ENCODE measurements at regions not wholly inside any gene's neighbourhood (a gene's known extent, or its start where the extent isn't known, plus 50 kb on each side); places are given as distances from the start of the nearest gene placed in this dataset.

DNA sequence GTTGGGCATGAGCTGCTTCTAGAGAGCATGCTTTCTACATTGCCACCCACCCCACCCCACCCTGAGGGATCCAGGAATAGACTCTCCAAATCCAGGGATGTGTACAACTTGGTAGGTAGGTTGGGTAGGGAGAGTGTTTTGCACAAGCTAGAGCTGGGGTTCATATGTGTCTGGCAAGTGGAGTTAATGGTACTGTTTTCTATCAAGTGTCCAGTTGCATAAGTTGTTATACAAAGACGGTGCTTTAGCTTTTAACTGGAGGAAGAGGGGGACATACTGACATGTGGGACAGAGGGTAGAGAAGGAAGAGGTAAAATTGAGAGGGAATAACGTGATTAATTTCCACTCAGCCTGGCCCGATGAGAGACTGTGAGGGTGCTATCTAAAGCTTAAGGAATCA lies 51.0 kb upstream of the TNC start:
- no peak for DNase-seq

DNA sequence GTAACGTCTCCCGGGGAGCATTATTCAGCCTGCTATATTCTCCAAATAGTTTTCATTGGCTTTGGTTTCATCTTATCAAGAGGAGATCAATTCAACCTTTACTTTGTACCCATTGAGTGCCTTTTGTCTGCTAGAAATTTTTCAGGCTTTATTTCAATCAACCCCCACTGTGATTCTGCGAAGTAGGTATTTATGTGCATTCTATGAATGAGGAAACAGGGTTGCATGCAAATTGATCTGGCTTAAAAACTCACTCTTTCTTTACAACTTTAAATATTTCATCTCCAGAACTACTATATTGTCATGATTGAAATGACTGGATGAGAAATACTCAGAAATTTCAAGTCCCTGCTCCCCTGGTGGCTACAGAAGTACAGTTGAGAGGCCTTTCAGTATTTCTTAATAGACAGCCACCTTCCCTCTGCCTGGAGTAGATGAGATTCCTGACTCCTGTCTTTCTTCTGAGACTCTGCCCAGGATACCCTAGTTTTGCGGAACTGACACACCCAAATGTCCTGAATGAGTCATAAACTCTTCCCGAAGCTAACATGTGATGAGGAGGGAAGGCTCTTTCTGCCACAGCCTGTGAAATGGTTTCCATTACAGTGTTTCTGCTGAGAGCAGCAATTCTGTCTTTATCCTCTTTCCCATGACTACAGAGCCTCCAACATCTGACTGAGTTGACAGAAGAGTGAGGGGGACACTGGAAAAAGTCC lies 52.6 kb upstream of the TNC start:
- no peak for DNase-seq

DNA sequence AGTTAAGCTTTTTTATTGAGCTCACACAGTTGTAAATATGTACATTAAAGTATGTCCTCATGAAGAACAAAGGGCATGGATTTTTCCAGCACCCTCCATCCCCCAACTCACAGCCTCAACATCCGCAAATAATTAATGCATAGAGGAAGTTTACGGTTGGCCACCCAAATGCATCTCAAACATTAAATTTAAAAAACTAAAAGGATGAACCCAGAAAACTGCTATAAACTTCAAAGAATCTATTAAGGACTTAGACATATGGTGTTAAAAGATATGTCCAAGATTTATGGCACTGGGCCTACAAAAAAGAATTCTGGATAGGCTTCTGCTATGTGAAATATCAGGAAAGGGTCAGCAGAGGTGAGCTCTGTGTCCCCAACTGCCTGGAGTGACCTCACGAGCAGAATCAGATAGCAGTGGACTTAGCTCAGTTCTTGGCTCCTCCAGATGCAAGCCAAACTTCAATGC lies 54.0 kb upstream of the TNC start:
- DNase-seq: no peak

DNA sequence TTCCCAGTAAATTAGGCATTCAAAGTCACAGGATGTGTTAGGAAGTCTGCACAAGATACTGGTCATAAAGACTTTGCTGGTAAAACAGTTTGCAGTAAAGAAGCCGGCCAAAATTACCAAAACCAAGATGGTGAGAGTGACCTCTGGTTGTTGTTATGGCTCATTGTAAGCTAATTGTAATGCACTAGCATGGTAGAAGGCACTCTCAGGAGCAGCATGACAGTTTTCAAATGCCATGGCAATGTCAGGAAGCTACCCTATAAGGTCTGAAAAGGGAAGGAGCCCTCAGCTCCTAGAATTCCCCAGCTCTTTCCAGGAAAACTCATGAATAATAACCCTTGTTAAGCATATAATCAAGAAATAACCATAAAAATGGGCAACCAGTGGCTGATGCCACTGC lies 64.3 kb upstream of the TNC start:
- no peak for DNase-seq

DNA sequence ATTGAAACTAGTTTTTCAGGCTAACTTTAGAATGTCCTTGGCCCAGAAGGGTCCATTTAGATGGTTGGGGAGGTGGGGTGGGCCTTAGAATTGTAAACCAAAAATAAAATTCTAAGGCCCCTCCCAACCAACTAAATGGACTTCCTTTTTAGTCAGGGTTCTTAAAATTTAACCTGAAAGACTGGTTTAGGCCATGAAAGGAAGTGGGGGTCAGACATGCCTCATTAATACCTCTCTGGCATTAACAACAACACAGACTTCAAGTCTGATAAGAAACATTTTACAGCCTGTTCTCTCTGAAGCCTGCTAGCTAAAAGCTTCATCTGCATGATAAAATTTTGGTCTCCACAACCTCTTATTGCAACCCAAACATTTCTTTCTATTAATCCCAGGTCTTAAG lies 65.5 kb upstream of the TNC start:
- DNase-seq: no peak

DNA sequence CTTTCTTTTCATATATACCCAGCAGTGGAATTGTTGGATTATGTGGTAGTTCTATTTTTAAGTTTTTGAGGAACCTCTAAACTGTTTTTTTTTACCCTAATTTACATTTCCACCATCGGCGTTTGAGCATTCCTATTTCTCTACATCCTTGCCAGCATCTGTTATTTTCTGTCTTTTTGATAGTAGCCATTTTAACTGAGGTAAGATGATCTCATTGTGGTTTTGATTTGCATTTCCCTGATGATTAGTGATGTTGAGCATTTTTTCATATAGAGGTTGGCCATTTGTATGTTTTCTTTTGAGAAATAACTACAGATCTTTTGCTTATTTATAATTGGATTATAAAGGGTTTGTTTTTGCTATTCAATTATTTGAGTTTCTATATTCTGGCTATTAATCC lies 71.7 kb upstream of the TNC start:
- peak; percentile 9 for DNase-seq

DNA sequence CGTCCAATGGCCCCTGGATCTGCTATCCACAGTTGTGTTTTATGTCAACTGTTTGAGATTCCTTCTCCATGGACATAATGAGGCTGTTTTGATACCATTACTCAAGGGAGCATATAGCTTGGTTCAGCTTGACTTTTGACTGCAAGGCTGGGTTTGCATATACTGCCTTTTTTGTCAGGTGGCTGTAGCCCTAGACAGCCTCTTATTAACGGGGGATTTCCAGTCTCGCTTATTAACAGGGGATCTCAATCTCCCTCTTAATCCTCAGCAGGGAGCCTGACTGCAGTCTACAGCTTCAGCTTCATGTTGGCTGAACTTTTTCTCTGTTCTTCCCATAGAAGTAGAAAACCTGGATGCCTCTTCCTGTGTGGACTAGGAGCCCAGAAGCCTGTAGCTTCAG lies 73.7 kb upstream of the TNC start:
- no peak for DNase-seq

DNA sequence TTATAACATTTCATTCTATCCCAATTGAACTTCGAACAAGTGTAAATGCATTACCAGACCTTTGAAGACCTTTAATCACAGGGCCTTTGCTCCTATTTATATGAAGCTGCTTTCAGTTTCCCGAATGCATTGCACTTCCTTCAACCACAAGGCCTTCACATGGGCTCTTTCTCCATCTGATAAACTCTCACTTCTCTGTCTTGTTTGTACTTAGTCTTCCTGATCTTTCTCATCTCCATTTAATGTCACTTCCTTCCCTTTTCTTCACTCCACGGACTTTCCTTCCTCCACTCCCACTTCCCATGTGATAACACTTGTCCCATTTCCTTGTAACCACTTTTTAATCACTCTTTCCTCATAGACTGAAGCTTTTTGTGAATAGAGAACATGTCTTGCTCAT lies 74.3 kb upstream of the TNC start:
- DNase-seq: no peak

DNA sequence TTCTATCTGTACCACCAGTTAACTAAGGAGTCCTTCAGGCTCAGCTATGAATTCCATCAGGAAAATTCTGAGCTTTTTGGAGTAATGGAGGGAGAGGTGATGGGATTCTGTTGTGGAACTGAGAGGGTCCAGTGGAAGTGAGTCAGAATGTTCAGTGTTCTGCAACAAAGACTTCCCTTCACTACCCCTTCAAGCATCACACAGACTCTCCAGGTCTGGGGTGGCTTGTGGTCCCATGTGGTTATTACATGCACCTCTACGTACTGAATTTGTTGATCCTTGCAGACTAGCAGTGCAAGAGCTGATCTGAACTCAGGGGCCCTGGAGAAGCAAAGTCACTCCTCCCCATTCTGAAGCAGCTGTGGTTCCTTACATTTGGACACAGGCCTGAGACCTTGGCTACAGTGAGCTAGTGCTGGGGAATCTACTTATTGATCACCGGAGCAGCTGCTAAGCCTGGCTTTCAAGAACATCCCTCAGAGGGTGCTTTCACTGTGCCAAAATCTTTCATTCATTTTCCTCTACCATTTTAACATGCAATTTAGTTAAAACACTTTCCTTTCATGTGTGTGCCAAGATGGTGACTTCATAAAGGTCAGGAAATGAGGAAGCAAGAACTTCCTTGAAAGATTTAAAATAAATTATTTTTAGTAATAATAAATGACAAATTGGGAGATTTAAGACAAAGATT lies 75.0 kb upstream of the TNC start:
- DNase-seq: no peak

DNA sequence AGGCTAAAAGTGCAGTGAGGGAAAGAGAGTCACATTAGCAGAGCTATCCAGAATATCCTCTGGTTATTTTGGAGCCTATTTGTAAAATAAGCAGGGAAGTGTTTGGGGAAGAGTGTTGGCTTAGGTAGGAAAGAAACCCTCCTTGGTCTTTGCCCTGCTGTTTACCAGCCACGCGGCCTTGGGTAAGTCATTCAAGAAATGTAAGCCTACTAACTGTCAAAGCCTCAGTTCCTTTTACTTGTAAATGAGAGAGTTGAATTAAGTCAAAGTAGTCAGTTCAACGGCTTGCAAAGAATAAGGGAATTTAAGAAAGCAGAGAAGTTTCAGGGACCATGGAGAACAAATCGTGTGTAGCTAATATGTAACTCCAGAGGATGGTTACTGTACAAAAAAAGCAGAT lies 75.8 kb upstream of the TNC start:
- DNase-seq: no peak

DNA sequence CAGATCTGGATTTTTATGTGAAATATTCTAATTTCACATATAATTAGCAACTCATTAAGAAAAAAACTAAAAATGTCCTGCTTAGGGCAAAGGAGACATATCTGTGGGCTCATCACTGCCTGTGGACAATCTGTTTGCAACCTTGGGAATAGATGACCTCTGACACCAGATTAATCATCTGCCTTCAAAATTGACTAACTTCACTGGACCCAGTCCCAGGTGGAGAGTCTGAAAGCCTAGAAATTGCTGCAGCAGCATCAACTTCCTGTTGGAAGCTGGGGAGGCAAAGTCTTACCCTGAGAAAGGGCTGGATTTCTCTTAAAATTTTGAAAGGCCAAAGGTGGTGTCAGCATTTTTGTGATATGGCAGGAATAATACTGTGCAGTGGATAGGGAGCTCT lies 76.3 kb upstream of the TNC start:
- no peak for DNase-seq

DNA sequence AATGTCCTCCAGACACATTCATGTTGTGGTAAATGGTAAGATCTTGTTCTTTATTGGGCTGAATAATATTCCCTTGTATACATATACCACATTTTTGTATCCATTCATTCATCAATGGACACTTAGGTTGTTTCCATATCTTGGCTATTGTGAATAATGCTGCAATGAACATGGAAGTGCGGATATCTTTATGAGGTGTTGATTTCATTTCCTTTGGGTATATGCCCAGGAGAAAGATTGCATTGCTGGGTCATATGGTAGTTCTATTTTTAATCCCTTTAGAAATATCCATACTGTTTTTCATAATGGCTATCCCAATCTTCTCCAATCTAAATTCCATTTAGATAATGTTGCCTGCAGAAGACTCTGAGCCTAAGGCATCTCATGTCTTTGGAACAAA lies 78.0 kb upstream of the TNC start:
- DNase-seq: no peak

DNA sequence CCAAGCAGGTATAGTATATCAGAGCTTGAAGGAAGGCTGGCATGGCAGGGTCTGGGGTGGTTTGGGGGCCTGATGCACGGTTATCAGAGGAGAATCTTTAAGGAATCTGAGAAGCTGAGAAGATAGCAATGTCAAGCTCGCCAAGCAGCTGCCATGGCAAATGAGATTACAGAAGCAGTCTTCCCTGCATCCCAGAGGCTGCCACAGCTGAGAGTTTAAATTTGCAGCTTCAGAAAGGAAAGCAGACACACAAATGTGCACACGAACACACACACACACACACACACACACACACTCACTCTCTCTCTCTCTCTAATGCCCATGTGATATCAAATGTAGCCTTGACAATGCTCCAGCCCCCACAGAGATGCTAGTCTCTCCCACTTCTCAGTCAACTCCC lies 79.0 kb upstream of the TNC start:
- no peak for DNase-seq

DNA sequence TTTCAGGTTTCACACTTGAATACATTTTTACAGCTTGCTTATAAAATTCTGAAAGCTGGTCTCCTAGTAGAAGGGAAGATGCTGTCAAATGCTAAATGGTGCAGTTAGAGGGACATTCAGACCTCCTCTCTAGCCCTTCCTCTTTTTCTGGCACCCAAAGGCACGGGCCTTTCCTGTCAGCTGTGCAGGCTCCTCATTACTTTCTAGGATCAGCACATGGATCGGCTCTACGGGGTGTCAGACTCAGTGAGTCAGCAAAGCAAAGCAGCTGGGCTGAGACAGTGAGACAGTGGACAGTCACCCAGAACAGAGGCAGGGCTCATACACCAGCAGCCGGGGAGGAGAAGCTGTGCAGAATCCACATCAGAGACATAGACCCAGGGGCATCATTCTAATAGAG lies 80.0 kb upstream of the TNC start:
- no peak for DNase-seq

DNA sequence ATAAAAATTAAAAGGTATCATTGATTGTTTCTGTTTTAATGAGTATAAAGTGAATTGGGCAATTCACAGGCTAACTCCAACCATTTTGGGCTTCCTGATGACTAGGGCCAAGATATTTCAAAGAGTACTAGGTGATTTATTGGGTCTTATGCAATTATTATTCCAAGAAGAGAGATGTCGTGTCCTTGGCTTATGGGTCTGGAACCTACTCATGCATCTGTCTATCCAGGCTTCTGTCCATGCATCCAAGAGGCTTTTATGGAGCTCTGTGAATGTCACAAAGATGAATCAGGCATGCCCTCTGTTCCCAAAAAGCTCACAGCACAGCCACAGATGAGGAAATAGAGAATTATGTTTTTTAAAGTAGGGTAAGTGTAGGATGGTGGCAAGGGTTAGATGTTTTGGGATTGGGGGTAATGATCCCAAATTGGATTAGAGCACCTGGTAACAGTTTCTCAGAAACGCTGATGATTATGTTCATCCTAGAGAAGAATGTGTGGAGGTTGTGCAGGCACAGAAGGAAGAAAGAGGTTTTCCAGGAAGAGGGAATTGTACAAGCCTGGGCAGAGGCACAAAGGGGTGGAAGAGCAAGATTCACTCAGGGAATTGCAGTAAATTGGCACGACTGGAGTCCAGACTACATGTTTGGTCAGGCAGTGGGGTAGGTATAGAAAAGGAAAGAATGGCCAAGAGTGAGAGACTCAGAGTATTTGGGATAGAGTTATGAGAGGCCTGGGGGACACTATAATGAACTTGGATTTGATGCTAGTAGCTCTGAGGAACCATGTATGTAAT lies 83.0 kb upstream of the TNC start:
- DNase-seq: no peak

DNA sequence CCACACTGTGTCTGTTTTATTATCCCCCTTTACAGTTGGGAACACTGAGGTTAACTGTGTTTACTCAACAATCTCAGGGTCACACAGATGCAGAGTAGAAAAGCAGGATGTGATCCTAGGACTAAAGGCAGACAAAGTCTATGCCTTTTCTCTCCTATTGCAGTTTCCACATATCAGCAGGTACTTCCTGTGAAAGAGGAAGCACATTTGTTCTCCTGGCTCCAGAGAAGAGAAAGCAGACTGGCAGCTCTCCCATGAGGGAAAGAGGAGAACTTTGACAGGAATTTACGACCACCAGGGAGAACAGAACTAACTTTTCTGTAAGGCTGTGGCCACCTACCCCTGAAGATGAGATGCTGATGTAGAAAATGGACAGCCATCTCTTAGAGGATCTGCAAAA lies 84.2 kb upstream of the TNC start:
- no peak for DNase-seq

DNA sequence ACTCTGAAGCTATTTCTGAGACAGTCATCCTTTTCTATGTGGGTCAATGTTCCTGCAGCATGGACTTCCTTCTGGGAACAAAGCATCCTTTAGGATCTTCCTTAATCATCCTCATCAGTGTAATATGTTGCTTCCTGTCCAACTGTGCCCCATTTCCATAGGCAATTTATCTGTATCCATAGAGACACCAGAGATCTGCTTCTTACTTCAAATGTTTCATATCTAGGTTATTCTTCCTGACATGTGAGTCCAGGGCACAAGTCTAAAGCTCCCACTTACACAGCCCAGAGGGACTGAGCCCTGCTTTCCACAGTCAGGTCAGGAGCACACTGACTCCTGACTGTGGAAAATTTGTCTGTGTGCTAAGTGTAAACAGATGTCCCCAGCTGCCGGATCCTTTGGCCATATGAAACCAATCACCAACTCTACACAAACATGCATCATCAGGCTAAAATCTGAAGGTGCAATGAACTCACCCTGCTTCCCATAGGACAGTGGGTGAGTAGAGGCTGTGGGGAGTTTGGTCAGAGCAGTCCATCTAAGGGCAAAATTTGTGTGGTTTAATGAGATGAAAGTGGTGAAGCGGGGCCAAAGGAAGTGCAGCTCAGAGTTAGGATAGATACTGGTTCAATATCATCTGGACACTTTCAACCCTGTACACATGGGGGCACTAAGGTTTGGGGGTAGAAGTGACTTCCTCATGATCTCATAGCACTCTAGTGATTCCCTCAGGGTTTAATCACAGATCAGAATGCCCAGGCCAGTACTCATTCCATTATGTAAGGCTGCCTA lies 85.2 kb upstream of the TNC start:
- no peak for DNase-seq

DNA sequence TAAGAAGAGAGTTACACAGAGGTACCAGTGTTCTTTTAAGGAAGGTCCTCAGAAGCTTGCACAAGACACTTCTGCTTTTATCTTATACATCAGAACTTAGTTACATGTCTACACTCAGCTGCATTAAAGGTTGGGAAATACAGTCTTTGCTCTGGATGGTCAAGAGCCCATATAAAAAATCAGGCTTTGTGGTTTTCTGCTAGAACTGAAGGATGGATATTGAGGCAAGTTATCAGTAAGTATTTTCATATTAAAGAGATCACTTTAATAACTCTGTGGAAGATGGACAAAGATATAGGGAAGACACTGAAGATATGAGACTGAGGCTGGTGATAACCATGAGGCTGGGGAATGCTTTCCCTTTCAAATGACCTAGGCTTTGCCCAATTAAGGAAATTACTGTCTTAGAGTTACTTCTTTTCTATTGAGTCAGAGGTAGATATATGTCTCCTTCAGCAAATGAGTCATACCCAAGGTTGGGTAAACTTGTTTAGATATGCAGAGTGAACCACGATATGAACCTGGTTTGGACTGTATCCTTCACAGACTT lies 87.0 kb upstream of the TNC start:
- DNase-seq: no peak

DNA sequence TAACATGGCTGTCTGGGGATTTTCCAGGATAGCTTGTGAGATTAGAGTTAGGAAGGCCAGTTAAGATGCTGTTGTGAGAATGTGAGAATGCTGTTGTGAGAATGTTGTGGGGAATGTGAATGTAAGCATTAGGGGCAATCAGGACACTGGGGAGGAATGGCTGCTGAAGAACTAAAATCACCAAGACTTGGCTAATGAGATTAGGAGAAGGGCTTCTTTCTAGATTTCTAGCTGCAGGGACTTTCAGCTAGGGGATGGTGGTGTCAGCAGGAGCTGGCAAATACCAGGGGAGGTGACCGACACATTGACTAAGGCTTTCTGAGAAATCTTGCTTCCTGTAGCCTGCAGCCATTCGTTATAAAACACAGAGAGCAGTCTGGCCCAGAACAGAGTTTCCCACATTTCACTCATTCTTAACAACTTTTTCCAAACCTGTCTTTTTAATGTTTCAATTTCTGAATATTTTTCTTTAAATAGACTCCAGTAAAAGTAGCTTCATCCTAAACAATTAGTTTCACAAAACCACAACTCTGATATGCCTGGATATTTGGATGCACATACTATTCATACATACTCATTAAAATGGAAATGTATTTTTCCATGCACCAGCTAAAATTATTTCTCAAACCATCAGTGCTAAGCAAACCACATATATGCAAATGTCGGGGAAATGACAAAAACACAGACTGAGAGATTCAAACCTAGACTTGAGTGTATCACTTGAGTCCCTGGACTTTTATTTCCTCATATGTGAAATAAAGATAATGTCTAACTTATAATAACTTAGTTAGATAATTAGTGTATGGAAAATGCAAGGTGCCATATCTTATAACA lies 89.3 kb upstream of the TNC start:
- no peak for DNase-seq

DNA sequence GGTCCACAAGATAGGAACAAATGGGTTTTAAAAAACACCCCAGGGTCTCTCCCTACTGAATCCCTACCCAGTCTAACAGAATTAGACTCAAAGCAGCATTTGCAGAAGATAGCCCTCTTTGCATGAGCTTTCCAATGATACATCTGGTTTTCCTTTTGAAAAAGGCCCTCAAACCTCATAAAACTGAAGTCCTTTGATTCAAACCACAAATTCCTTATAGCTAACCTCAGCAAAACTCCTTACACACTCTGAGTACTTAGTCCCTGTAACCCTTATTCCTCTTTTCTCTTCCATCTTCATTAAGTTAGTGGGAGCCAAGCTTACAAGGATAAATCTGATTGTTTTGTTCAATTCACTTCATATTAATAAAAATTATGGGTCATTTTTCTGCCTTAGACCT lies 90.5 kb upstream of the TNC start:
- no peak for DNase-seq

DNA sequence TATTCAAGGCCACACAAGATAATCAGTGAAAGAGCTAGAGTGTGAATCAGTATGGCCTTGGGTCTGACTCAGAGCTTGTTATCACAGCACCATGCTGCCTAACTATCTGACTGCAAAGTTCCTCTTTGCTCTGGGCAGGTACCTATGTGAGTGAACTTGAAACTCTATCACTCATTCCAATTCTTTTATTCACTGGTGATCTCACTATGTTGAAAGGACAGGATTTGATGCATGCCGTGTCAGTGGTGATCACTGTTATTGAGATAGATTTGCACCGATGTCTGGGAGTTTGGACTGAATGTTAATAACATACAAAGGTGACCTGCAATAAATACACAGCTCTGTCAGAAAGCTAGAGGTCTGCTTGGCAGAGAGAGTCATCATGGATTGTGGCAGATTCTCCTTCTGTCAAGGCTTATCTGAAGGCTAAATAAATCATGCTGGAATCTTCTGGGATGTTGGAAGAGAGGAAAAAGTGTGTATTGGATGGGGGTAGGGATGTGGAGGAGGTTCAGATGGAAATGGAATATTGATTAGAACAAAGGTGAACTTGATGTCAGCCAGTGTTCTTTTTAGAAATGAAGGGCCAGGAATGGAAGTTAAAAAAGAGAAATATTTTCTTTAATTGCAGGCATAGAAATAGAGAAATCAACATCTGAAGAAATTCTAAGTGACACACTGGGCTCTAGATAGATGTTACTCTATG lies 91.8 kb upstream of the TNC start:
- no peak for DNase-seq

All from NCI-H2171 (cell line).